ENCODE measurements at regions not wholly inside any gene's neighbourhood (a gene's known extent, or its start where the extent isn't known, plus 50 kb on each side); places are given as distances from the start of the nearest gene placed in this dataset.

- DNase-seq: no peak
Measured at GRCh38 chr12:13275241-13276085, 78.9 kb downstream of the EMP1 start.

- no peak for DNase-seq
Measured at GRCh38 chr12:13273850-13274249, 77.3 kb downstream of the EMP1 start.

- no peak for DNase-seq
Measured at GRCh38 chr12:13273097-13273496, 76.6 kb downstream of the EMP1 start.

- DNase-seq: no peak
Measured at GRCh38 chr12:13270817-13271216, 74.3 kb downstream of the EMP1 start.
